ENCODE measurements at regions not wholly inside any gene's neighbourhood (a gene's known extent, or its start where the extent isn't known, plus 50 kb on each side); places are given as distances from the start of the nearest gene placed in this dataset.

- Mint-ChIP-seq H3K27ac (no peak overlapping the region), H3K9me3 (peaks cover 0 to 18% (median 0%) of the 10 kb centered on the region in 7 donors), H3K4me1 (no peaks in the 10 kb centered on the region), H3K4me3 (no peak overlapping the region), H3K36me3 (no peaks in the 10 kb centered on the region), H3K27me3 (peaks cover 0 to 11% (median 7%) of the 10 kb centered on the region in 3 donors)
- no peak for DNase-seq
- no peak for ATAC-seq (ENCODE audit: low read depth in 2 of 2)
Observed at GRCh38 chr1:115409094-115410015, 71.3 kb upstream of the NGF start.

GRCh38 chr1:115408533-115408932, 70.5 kb upstream of the NGF start:
- no peaks in the 10 kb centered on the region for H3K36me3 Mint-ChIP-seq

GRCh38 chr1:115404911-115405310, 66.9 kb upstream of the NGF start:
- H3K4me3 Mint-ChIP-seq, result no peak overlapping the region
- peaks cover 0 to 7% (median 4%) of the 10 kb centered on the region in 3 donors for H3K27me3 Mint-ChIP-seq
- no peak for DNase-seq
- no peaks in the 10 kb centered on the region for H3K4me1 Mint-ChIP-seq
- H3K9me3 Mint-ChIP-seq, result peaks cover 0 to 12% (median 0%) of the 10 kb centered on the region in 7 donors
- no peak for ATAC-seq (ENCODE audit: low read depth in 2 of 2)
- H3K36me3 Mint-ChIP-seq, result no peaks in the 10 kb centered on the region
- no peak overlapping the region for H3K27ac Mint-ChIP-seq

More at GRCh38 chr1:115408533-115408932, 70.5 kb upstream of the NGF start:
- DNase-seq (no peak), ATAC-seq (ENCODE audit: low read depth in 2 of 2) (no peak)
- Mint-ChIP-seq H3K27me3 (peaks cover 0 to 11% (median 7%) of the 10 kb centered on the region in 3 donors), H3K9me3 (peaks cover 0 to 18% (median 0%) of the 10 kb centered on the region in 7 donors), H3K27ac (no peak overlapping the region), H3K4me3 (no peak overlapping the region), H3K4me1 (no peaks in the 10 kb centered on the region)

GRCh38 chr1:115402753-115403184, 64.7 kb upstream of the NGF start:
- ATAC-seq (ENCODE audit: low read depth in 2 of 2) (no peak), DNase-seq (no peak)
- Mint-ChIP-seq H3K27me3 (peaks cover 0 to 4% (median 0%) of the 10 kb centered on the region in 3 donors), H3K4me3 (no peak overlapping the region), H3K27ac (no peak overlapping the region), H3K4me1 (no peaks in the 10 kb centered on the region), H3K36me3 (no peaks in the 10 kb centered on the region), H3K9me3 (peaks cover 0 to 8% (median 0%) of the 10 kb centered on the region in 7 donors)

- DNase-seq (no peak), ATAC-seq (ENCODE audit: low read depth in 2 of 2) (no peak)
- H3K4me3 Mint-ChIP-seq, result no peak overlapping the region
- H3K36me3 Mint-ChIP-seq, result no peaks in the 10 kb centered on the region
- peaks cover 0 to 7% (median 0%) of the 10 kb centered on the region in 7 donors for H3K9me3 Mint-ChIP-seq
- peaks cover 0 to 4% (median 0%) of the 10 kb centered on the region in 3 donors for H3K27me3 Mint-ChIP-seq
- no peak overlapping the region for H3K27ac Mint-ChIP-seq
- H3K4me1 Mint-ChIP-seq, result no peaks in the 10 kb centered on the region
Observed at GRCh38 chr1:115401676-115402075, 63.6 kb upstream of the NGF start.

- H3K4me1 Mint-ChIP-seq, result no peaks in the 10 kb centered on the region
- DNase-seq, result no peak
- H3K9me3 Mint-ChIP-seq, result peaks cover 0 to 7% (median 0%) of the 10 kb centered on the region in 7 donors
- no peaks in the 10 kb centered on the region for H3K36me3 Mint-ChIP-seq
- H3K4me3 Mint-ChIP-seq, result no peak overlapping the region
- ATAC-seq (ENCODE audit: low read depth in 2 of 2), result no peak
- H3K27me3 Mint-ChIP-seq, result peaks cover 0 to 4% (median 0%) of the 10 kb centered on the region in 3 donors
- H3K27ac Mint-ChIP-seq, result no peak overlapping the region
Observed at GRCh38 chr1:115400891-115401290, 62.8 kb upstream of the NGF start.

- Mint-ChIP-seq H3K36me3 (no peaks in the 10 kb centered on the region), H3K27me3 (peaks cover 0 to 4% (median 0%) of the 10 kb centered on the region in 3 donors), H3K9me3 (peaks cover 0 to 4% (median 0%) of the 10 kb centered on the region in 7 donors), H3K27ac (no peak overlapping the region), H3K4me1 (no peaks in the 10 kb centered on the region), H3K4me3 (no peak overlapping the region)
- DNase-seq (no peak), ATAC-seq (ENCODE audit: low read depth in 2 of 2) (no peak)
Observed at GRCh38 chr1:115400426-115400825, 62.4 kb upstream of the NGF start.

GRCh38 chr1:115398745-115399144, 60.7 kb upstream of the NGF start:
- H3K9me3 Mint-ChIP-seq, result peaks cover 0 to 7% (median 2%) of the 10 kb centered on the region in 7 donors

More at GRCh38 chr1:115398745-115399144, 60.7 kb upstream of the NGF start:
- DNase-seq (no peak), ATAC-seq (ENCODE audit: low read depth in 2 of 2) (no peak)
- Mint-ChIP-seq H3K4me3 (no peak overlapping the region), H3K27ac (no peak overlapping the region), H3K36me3 (no peaks in the 10 kb centered on the region), H3K4me1 (no peaks in the 10 kb centered on the region), H3K27me3 (no peaks in the 10 kb centered on the region)
